Pancreas (tissue), 10 donors: ENCODE measurements at regions not wholly inside any gene's neighbourhood (a gene's known extent, or its start where the extent isn't known, plus 50 kb on each side); places are given as distances from the start of the nearest gene placed in this dataset.
"Not testable (repeated sequence)": the region's sequence is repeated elsewhere in the genome, so short reads cannot be mapped to it uniquely, and the experiment has no call there.

Experiments used
- ATAC-seq, 4 donors: fragments of 200-7000 bp; cut with Tn5 transposase; one replicate each; pipeline versions ENCODE4 v1.8.0 to v1.9.1; 2020; ENCODE audit warnings: mild to moderate bottlenecking in 4 of 4, moderate library complexity in 4 of 4
- DNase-seq, 6 donors: peaks; one replicate each; pipeline ENCODE4 v3.0.0-alpha.2; 2020
- FAIRE-seq: peaks from 2 replicates; lab custom pipeline; 2012; peaks lifted over from hg19 to GRCh38; lab: Jason Lieb, UNC
- H3K27ac ChIP-seq, 4 donors: fragments of 200-600 bp; sonication (generic); 1 replicate in 3 of 4; 2 replicates in 1 of 4; pipeline versions ENCODE4 v1.5.0 to v1.8.0; 2020
- H3K27me3 ChIP-seq, 4 donors: fragments of 200-600 bp; one replicate each; pipeline ENCODE4 v1.8.0; 2021
- H3K36me3 ChIP-seq, 3 donors: fragments of 200-600 bp; sonication (generic) in 1 of 3; one replicate each; pipeline versions ENCODE4 v1.5.0 to v1.8.0; 2020 to 2021
- H3K4me1 ChIP-seq, 3 donors: fragments of 200-600 bp; one replicate each; pipeline ENCODE4 v1.8.0; 2021
- H3K4me3 ChIP-seq, 4 donors: fragments of 200-600 bp; sonication (generic) in 2 of 4; one replicate each; pipeline versions ENCODE4 v1.5.0 to v1.8.0; 2020 to 2021
- H3K9me3 ChIP-seq, 4 donors: fragments of 200-600 bp; one replicate each; pipeline ENCODE4 v1.8.0; 2021
- CTCF ChIP-seq, 4 donors: fragments of 200-600 bp; sonication (generic) in 3 of 4; IDR thresholded peaks; one replicate each; pipeline versions ENCODE4 v1.5.0 to v1.8.0; 2021; ENCODE audit warnings: antibody characterized with exemption in 4 of 4
- WGBS, 2 donors: extraction: QIAGEN DNeasy Blood & Tissue Kit; methylation state at CpG; one replicate each; pipeline ENCODE4 v1.1.7; 2013; 5-methylcytosine and 5-hydroxymethylcytosine counted together
- intact Hi-C, 3 donors: fragments of 100-400 bp; cut with DNase I; formaldehyde crosslinking; loops; one replicate each; pipeline versions ENCODE4 v1.11.1 to v1.14.2; 2022
- donor health status: healthy with polysubstance abuse.
- donor health status: DM: no; HTN: no; CAD: no; lungs with moderate emphysema.
- donor health status: DM: no; HTN: no; CAD: no.
- donor health status: control.
- donor health status: control.
- donor health status: Bipolar disorder and iron deficiency.
- donor health status: DM: yes; HTN: yes; CAD: no.
- donor health status: DM: no; HTN: no; CAD: no.
- donor health status: DM: no; HTN: no; CAD: no.
- donor health status: DM: yes; HTN: yes; CAD: no.

- TF ChIP-seq CTCF (IDR thresholded peaks at IDR 0.05) = no peak
- no peaks in the 10 kb centered on the region for H3K4me1 ChIP-seq
- 87 to 100% methylated on average over 1 of the region's 1 CpG for WGBS, 2 donors
- no peak overlapping the region for H3K4me3 ChIP-seq
- ATAC-seq (no peak), DNase-seq (no peak), FAIRE-seq (no peak)
- no peak overlapping the region for H3K27ac ChIP-seq
- peaks cover 0 to 9% (median 0%) of the 10 kb centered on the region in 4 donors for H3K27me3 ChIP-seq
- intact Hi-C loops = no loop called here
- no peaks in the 10 kb centered on the region for H3K36me3 ChIP-seq
- no peaks in the 10 kb centered on the region for H3K9me3 ChIP-seq
Measured at GRCh38 chr12:115790526-115790925, 487.0 kb downstream of the MED13L start.

GRCh38 chr12:115786490-115786889 is 491.0 kb downstream of the MED13L start:
- H3K27ac ChIP-seq, intact Hi-C loops, DNase-seq, H3K4me1 ChIP-seq, ATAC-seq, FAIRE-seq, H3K36me3 ChIP-seq, H3K4me3 ChIP-seq, H3K27me3 ChIP-seq, H3K9me3 ChIP-seq: not testable (repeated sequence)
- 78 to 95% methylated on average over 3 of the region's 3 CpGs for WGBS, 2 donors

- H3K27ac ChIP-seq = no peak overlapping the region
- H3K27me3 ChIP-seq = peaks cover 0 to 9% (median 0%) of the 10 kb centered on the region in 4 donors
- no peak for FAIRE-seq
- H3K9me3 ChIP-seq = no peaks in the 10 kb centered on the region
- H3K4me1 ChIP-seq = no peaks in the 10 kb centered on the region
- no peak for TF ChIP-seq CTCF (IDR thresholded peaks at IDR 0.05)
- intact Hi-C loops = no loop called here
- WGBS, 2 donors = 72 to 78% methylated on average over 3 of the region's 3 CpGs
- DNase-seq = no peak
- H3K36me3 ChIP-seq = no peaks in the 10 kb centered on the region
- no peak overlapping the region for H3K4me3 ChIP-seq
- no peak for ATAC-seq
Measured at GRCh38 chr12:115785548-115785947, 491.9 kb downstream of the MED13L start.

- FAIRE-seq (no peak), DNase-seq (no peak), ATAC-seq (no peak)
- Histone ChIP-seq H3K4me3 (no peak overlapping the region), H3K27ac (no peak overlapping the region), H3K27me3 (no peaks in the 10 kb centered on the region), H3K36me3 (no peaks in the 10 kb centered on the region), H3K9me3 (no peaks in the 10 kb centered on the region), H3K4me1 (no peaks in the 10 kb centered on the region)
- 57 to 87% methylated on average over 1 of the region's 1 CpG for WGBS, 2 donors
- TF ChIP-seq CTCF (IDR thresholded peaks at IDR 0.05) = no peak
- intact Hi-C loops = no loop called here
Measured at GRCh38 chr12:115776399-115776798, 501.1 kb downstream of the MED13L start.

GRCh38 chr12:115774148-115774895 is 503.2 kb downstream of the MED13L start:
- TF ChIP-seq CTCF (IDR thresholded peaks at IDR 0.05) = no peak
- no peak overlapping the region for H3K27ac ChIP-seq
- no peaks in the 10 kb centered on the region for H3K9me3 ChIP-seq
- intact Hi-C loops = no loop called here
- H3K27me3 ChIP-seq = no peaks in the 10 kb centered on the region
- no peaks in the 10 kb centered on the region for H3K4me1 ChIP-seq
- H3K36me3 ChIP-seq = no peaks in the 10 kb centered on the region
- FAIRE-seq (no peak), ATAC-seq (no peak), DNase-seq (no peak)
- 65 to 71% methylated on average over 9 of the region's 9 CpGs for WGBS, 2 donors
- H3K4me3 ChIP-seq = no peak overlapping the region
